ENCODE measurements at regions not wholly inside any gene's neighbourhood (a gene's known extent, or its start where the extent isn't known, plus 50 kb on each side); places are given as distances from the start of the nearest gene placed in this dataset.
"Not testable (repeated sequence)": the region's sequence is repeated elsewhere in the genome, so short reads cannot be mapped to it uniquely, and the experiment has no call there.

- TF ChIP-seq CTCF, POLR2A (IDR thresholded peaks at IDR 0.05): not testable (repeated sequence)
Measured at GRCh38 chr15:24485885-24486567, 189.5 kb upstream of the NPAP1 start.
